ENCODE measurements at regions not wholly inside any gene's neighbourhood (a gene's known extent, or its start where the extent isn't known, plus 50 kb on each side); places are given as distances from the start of the nearest gene placed in this dataset.

DNA sequence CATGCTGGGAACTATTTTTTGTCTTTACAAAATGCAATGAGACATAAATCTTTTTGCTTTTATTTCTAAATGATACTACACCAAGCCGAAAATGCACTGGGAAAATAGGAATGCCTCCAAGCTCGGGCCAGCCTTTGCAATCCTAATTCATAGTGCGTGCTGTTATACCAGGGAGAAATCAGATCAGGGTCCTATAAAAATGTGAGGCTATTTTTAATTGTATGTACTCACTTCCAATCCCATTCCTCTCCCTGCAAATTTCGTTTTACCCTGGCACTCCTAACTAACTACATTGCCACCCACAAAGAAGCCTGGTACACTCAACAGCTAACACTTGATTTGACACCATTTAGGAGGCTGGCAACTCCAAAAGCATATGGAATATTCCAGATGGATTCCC lies 350.6 kb upstream of the ZFP64 start (continued):
- TF ChIP-seq SIRT6 (IDR thresholded peaks at IDR 0.05; ENCODE audit: low read length) (no peak), RXRA (IDR thresholded peaks at IDR 0.05; ENCODE audit: insufficient read depth, low read depth, low read length) (no peak), ASH2L (IDR thresholded peaks at IDR 0.05; ENCODE audit: low read length) (no peak), KDM1A (IDR thresholded peaks at IDR 0.05; ENCODE audit: borderline replicate concordance, low read length) (no peak), SRF (IDR thresholded peaks at IDR 0.05; ENCODE audit: low read depth, low read length) (no peak), YY1 (IDR thresholded peaks at IDR 0.05; ENCODE audit: low read depth, low read length) (no peak), SP2 (IDR thresholded peaks at IDR 0.05; ENCODE audit: low read length) (no peak), RAD21 (IDR thresholded peaks at IDR 0.05 in 1 of 2, conservative IDR thresholded peaks at IDR 0.05 in 1 of 2; ENCODE audit: low read depth in 2 of 2, low read length in 2 of 2) (no peak), KDM5A (IDR thresholded peaks at IDR 0.05; ENCODE audit: low read length) (no peak), BRCA1 (IDR thresholded peaks at IDR 0.05; ENCODE audit: low read depth, low read length) (no peak), POLR2A (IDR thresholded peaks at IDR 0.05; ENCODE audit: control extremely low read depth in 1 of 2, low read depth in 2 of 2, low read length in 2 of 2) (no peak), CHD2 (IDR thresholded peaks at IDR 0.05; ENCODE audit: low read length) (no peak), CBX5 (IDR thresholded peaks at IDR 0.05; ENCODE audit: low read depth, low read length) (no peak), BCL11A (IDR thresholded peaks at IDR 0.05; ENCODE audit: low read depth in 2 of 2, low read length in 2 of 2) (no peak), SP1 (IDR thresholded peaks at IDR 0.05; ENCODE audit: low read depth, low read length) (no peak)
- TF ChIP-seq, protein P1, sequence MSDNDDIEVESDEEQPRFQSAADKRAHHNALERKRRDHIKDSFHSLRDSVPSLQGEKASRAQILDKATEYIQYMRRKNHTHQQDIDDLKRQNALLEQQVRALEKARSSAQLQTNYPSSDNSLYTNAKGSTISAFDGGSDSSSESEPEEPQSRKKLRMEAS (IDR thresholded peaks at IDR 0.05) = no peak

All from H1 (cell line).